Fibroblast of the aortic adventitia (primary cell): ENCODE measurements at regions not wholly inside any gene's neighbourhood (a gene's known extent, or its start where the extent isn't known, plus 50 kb on each side); places are given as distances from the start of the nearest gene placed in this dataset.

ENCODE experiments used
- DNase-seq: peaks from one replicate; pipeline ENCODE4 v3.0.0-alpha.2; 2010; ENCODE audit warnings: low read depth
- H3K4me3 ChIP-seq: 2 replicates; pipeline ENCODE4 v1.5.1; 2011; ENCODE audit warnings: low read depth, mild to moderate bottlenecking, control low read depth, low read length, moderate library complexity
- CTCF ChIP-seq: IDR thresholded peaks from 2 replicates; pipeline ENCODE4 v1.5.1; 2011; ENCODE audit warnings: mild to moderate bottlenecking, low read length, control low read depth, inconsistent platforms; ENCODE audit not compliant: insufficient read depth

GRCh38 chr14:95460647-95461478 lies 55.6 kb downstream of the SYNE3 start:
- DNase-seq = peak; percentile 42
- no peak overlapping the region for H3K4me3 ChIP-seq
- TF ChIP-seq CTCF = no peak

GRCh38 chr14:95458906-95459305 lies 57.5 kb downstream of the SYNE3 start:
- H3K4me3 ChIP-seq = no peak overlapping the region
- TF ChIP-seq CTCF = no peak
- no peak for DNase-seq

GRCh38 chr14:95458459-95458858 lies 58.0 kb downstream of the SYNE3 start:
- no peak overlapping the region for H3K4me3 ChIP-seq
- DNase-seq = no peak
- no peak for TF ChIP-seq CTCF

GRCh38 chr14:95456281-95456680 lies 60.2 kb downstream of the SYNE3 start:
- H3K4me3 ChIP-seq = no peak overlapping the region
- TF ChIP-seq CTCF = no peak
- DNase-seq = no peak

- no peak overlapping the region for H3K4me3 ChIP-seq
- no peak for TF ChIP-seq CTCF
- no peak for DNase-seq
Observed at GRCh38 chr14:95455246-95455645, 61.2 kb downstream of the SYNE3 start.

GRCh38 chr14:95453713-95453980 lies 62.8 kb downstream of the SYNE3 start:
- DNase-seq = no peak
- H3K4me3 ChIP-seq = no peak overlapping the region
- no peak for TF ChIP-seq CTCF
